ENCODE measurements at regions not wholly inside any gene's neighbourhood (a gene's known extent, or its start where the extent isn't known, plus 50 kb on each side); places are given as distances from the start of the nearest gene placed in this dataset.

DNA sequence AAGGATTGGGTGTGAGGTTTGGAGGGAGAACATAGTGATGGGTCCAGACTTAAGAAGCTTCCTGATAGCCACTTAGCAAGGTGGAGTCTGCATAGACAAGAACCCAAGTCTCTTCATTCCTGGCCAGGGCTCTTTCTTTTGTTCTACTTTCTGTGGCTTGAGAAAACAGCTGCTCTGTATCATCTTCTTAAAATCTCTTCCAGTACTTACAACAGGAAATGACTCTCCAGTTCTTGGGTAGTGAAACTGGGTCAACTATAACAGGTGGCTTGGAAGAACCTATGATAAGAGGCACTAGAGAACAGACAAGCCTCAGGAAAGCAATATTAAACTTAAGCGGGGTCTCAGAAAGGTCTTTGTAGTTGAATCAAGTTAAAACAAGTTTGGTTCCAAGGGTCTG, 148.1 kb upstream of the USP24 start:
- DNase-seq (ENCODE audit: low spot score): no peak
- no peak overlapping the region for H3K27ac ChIP-seq
- H3F3A ChIP-seq (ENCODE audit: low read depth): no peaks in the 10 kb centered on the region
- no peaks in the 10 kb centered on the region for H3K36me3 Mint-ChIP-seq
- H3K4me3 ChIP-seq: no peak overlapping the region
- H3K9ac ChIP-seq: no peak overlapping the region
- H3K36me3 ChIP-seq: no peaks in the 10 kb centered on the region
- H3K79me2 ChIP-seq (ENCODE audit: low read depth): no peaks in the 10 kb centered on the region
- no peaks in the 10 kb centered on the region for H3K4me1 Mint-ChIP-seq
- no peaks in the 10 kb centered on the region for H3K4me1 ChIP-seq
- H3K27ac Mint-ChIP-seq: no peak overlapping the region
- no peaks in the 10 kb centered on the region for H3K27me3 ChIP-seq
- no peak overlapping the region for H3K4me3 Mint-ChIP-seq
- TF ChIP-seq, protein P1, sequence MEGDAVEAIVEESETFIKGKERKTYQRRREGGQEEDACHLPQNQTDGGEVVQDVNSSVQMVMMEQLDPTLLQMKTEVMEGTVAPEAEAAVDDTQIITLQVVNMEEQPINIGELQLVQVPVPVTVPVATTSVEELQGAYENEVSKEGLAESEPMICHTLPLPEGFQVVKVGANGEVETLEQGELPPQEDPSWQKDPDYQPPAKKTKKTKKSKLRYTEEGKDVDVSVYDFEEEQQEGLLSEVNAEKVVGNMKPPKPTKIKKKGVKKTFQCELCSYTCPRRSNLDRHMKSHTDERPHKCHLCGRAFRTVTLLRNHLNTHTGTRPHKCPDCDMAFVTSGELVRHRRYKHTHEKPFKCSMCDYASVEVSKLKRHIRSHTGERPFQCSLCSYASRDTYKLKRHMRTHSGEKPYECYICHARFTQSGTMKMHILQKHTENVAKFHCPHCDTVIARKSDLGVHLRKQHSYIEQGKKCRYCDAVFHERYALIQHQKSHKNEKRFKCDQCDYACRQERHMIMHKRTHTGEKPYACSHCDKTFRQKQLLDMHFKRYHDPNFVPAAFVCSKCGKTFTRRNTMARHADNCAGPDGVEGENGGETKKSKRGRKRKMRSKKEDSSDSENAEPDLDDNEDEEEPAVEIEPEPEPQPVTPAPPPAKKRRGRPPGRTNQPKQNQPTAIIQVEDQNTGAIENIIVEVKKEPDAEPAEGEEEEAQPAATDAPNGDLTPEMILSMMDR (IDR thresholded peaks at IDR 0.05): no peak
- no peak for TF ChIP-seq EZH2phosphoT487 (IDR thresholded peaks at IDR 0.05)
- no peak for TF ChIP-seq EZH2 (IDR thresholded peaks at IDR 0.05)
- H3K9me3 ChIP-seq (ENCODE audit: low read depth): no peaks in the 10 kb centered on the region
- no peaks in the 10 kb centered on the region for H3K27me3 Mint-ChIP-seq (ENCODE audit: insufficient read depth, low read depth)
- no peak overlapping the region for H2AFZ ChIP-seq (replicated peaks)
- H4K20me1 ChIP-seq (ENCODE audit: low read depth): no peaks in the 10 kb centered on the region
- no peaks in the 10 kb centered on the region for H3K9me3 Mint-ChIP-seq
- H3K4me2 ChIP-seq: no peak overlapping the region

DNA sequence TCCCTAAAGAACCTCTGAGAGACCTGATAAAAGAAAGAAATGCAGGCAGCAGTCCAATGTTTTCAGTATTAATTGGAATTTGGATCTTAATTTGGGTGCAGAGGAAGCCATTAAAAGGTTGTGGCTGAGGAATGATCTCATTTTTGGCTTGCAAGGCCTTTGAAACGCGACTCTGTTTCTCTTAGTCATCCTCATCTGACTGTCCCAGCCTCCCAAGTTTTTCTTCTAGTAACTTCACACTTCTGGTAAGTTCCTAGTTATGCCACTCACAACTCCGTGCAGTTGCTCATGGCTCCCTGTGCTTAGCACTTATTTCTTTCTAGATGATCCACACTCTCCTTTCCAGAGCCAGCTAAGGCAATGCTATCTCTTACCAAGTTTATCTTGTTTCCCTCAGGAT, 147.4 kb upstream of the USP24 start:
- no peaks in the 10 kb centered on the region for H3K27me3 ChIP-seq
- Mint-ChIP-seq H3K27ac (no peak overlapping the region), H3K9me3 (no peaks in the 10 kb centered on the region), H3K4me1 (no peaks in the 10 kb centered on the region), H3K27me3 (ENCODE audit: insufficient read depth, low read depth) (no peaks in the 10 kb centered on the region), H3K4me3 (no peak overlapping the region), H3K36me3 (no peaks in the 10 kb centered on the region)
- H3K4me1 ChIP-seq: no peaks in the 10 kb centered on the region
- H3K9ac ChIP-seq: no peak overlapping the region
- no peak for DNase-seq (ENCODE audit: low spot score)
- H3K36me3 ChIP-seq: no peaks in the 10 kb centered on the region
- H3K4me2 ChIP-seq: no peak overlapping the region
- no peaks in the 10 kb centered on the region for H3F3A ChIP-seq (ENCODE audit: low read depth)
- H4K20me1 ChIP-seq (ENCODE audit: low read depth): no peaks in the 10 kb centered on the region
- no peak overlapping the region for H2AFZ ChIP-seq (replicated peaks)
- H3K27ac ChIP-seq: no peak overlapping the region
- H3K9me3 ChIP-seq (ENCODE audit: low read depth): no peaks in the 10 kb centered on the region
- TF ChIP-seq, protein P1 (IDR thresholded peaks at IDR 0.05): no peak
- TF ChIP-seq EZH2phosphoT487 (IDR thresholded peaks at IDR 0.05) (no peak), EZH2 (IDR thresholded peaks at IDR 0.05) (no peak)
- no peaks in the 10 kb centered on the region for H3K79me2 ChIP-seq (ENCODE audit: low read depth)
- no peak overlapping the region for H3K4me3 ChIP-seq

DNA sequence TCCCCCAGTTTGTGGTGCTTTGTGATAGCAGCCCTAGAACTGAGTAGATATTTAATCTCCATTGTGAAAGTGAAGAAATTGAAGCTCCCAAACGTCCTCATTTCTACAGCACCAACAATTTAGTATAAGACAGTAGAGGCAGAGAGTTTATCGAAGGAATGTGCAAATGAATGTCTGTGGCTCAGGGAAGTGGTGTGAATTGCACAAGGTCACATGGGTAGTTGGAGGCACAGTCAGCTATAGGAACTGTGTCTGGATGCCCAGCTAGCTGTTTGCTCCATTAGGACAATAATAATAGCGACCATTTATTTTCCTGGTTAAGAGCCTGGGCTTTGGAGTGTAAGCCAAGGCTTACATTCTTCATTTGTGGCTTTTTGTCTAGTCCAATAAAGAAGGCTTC, 144.4 kb upstream of the USP24 start:
- H4K20me1 ChIP-seq (ENCODE audit: low read depth): no peaks in the 10 kb centered on the region
- no peaks in the 10 kb centered on the region for H3K36me3 ChIP-seq
- H3K4me1 ChIP-seq: no peaks in the 10 kb centered on the region
- H3K27me3 Mint-ChIP-seq (ENCODE audit: insufficient read depth, low read depth): no peaks in the 10 kb centered on the region
- DNase-seq (ENCODE audit: low spot score): no peak
- no peak overlapping the region for H3K9ac ChIP-seq
- H3K4me1 Mint-ChIP-seq: no peaks in the 10 kb centered on the region
- H2AFZ ChIP-seq (replicated peaks): no peak overlapping the region
- no peak overlapping the region for H3K4me3 Mint-ChIP-seq
- no peak overlapping the region for H3K27ac Mint-ChIP-seq
- no peaks in the 10 kb centered on the region for H3K27me3 ChIP-seq
- H3K36me3 Mint-ChIP-seq: no peaks in the 10 kb centered on the region
- H3K27ac ChIP-seq: no peak overlapping the region
- no peak overlapping the region for H3K4me2 ChIP-seq
- no peaks in the 10 kb centered on the region for H3F3A ChIP-seq (ENCODE audit: low read depth)
- no peak overlapping the region for H3K4me3 ChIP-seq
- no peaks in the 10 kb centered on the region for H3K79me2 ChIP-seq (ENCODE audit: low read depth)
- H3K9me3 Mint-ChIP-seq: no peaks in the 10 kb centered on the region
- no peak for TF ChIP-seq EZH2 (IDR thresholded peaks at IDR 0.05)
- no peak for TF ChIP-seq EZH2phosphoT487 (IDR thresholded peaks at IDR 0.05)
- TF ChIP-seq, protein P1 (IDR thresholded peaks at IDR 0.05): no peak
- H3K9me3 ChIP-seq (ENCODE audit: low read depth): no peaks in the 10 kb centered on the region

DNA sequence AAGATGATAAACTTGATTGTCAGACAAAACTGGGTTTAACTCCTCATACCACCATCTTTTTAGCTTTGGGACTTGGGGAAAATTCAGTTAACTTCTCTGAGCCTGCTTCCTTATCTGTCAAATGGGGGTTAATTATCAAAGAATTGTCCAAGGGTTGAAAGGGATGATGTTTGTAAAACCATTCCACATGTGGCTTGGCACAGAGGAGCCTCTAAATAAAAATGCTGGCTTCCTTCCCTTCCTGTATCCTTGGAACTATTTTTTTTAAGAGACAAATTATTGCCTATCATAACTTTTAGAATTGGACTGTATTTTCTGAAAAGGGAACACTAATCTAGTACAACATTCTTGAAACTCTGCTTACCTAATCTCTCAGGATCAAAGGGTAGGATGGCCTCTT, 143.4 kb upstream of the USP24 start:
- H3K27ac Mint-ChIP-seq: no peak overlapping the region

More for the DNA sequence above, 143.4 kb upstream of the USP24 start:
- no peak for TF ChIP-seq EZH2phosphoT487 (IDR thresholded peaks at IDR 0.05)
- no peak for TF ChIP-seq EZH2 (IDR thresholded peaks at IDR 0.05)
- Mint-ChIP-seq H3K9me3 (no peaks in the 10 kb centered on the region), H3K27me3 (ENCODE audit: insufficient read depth, low read depth) (peaks cover 2% of the 10 kb centered on the region), H3K36me3 (no peaks in the 10 kb centered on the region), H3K4me1 (no peaks in the 10 kb centered on the region), H3K4me3 (no peak overlapping the region)
- H3K27me3 ChIP-seq: no peaks in the 10 kb centered on the region
- no peaks in the 10 kb centered on the region for H3K4me1 ChIP-seq
- no peaks in the 10 kb centered on the region for H3F3A ChIP-seq (ENCODE audit: low read depth)
- no peaks in the 10 kb centered on the region for H4K20me1 ChIP-seq (ENCODE audit: low read depth)
- no peaks in the 10 kb centered on the region for H3K36me3 ChIP-seq
- H3K9ac ChIP-seq: no peak overlapping the region
- H3K27ac ChIP-seq: no peak overlapping the region
- H3K9me3 ChIP-seq (ENCODE audit: low read depth): no peaks in the 10 kb centered on the region
- no peaks in the 10 kb centered on the region for H3K79me2 ChIP-seq (ENCODE audit: low read depth)
- H2AFZ ChIP-seq (replicated peaks): no peak overlapping the region
- no peak for DNase-seq (ENCODE audit: low spot score)
- no peak overlapping the region for H3K4me3 ChIP-seq
- no peak overlapping the region for H3K4me2 ChIP-seq

All from neural progenitor cell (in vitro differentiated cells).